ENCODE measurements at regions not wholly inside any gene's neighbourhood (a gene's known extent, or its start where the extent isn't known, plus 50 kb on each side); places are given as distances from the start of the nearest gene placed in this dataset.

- Histone ChIP-seq H3K4me3 (no peak overlapping the region), H3K27ac (no peak overlapping the region), H3K36me3 (ENCODE audit: insufficient read depth in 1 of 2, low read depth in 1 of 2) (no peaks in the 10 kb centered on the region), H3K9me3 (no peaks in the 10 kb centered on the region), H3K4me1 (no peaks in the 10 kb centered on the region), H3K27me3 (ENCODE audit: insufficient read depth in 3 of 3, low read length in 2 of 3) (no peaks in the 10 kb centered on the region)
- DNase-seq = no peak
- intact Hi-C loops (cut with DNase I) = no loop called here
- 71 to 82% (median 74%) methylated on average over 17 of the region's 17 CpGs for WGBS, 3 donors
- TF ChIP-seq CTCF (IDR thresholded peaks at IDR 0.05) = no peak
- no peak for ATAC-seq
Observed at GRCh38 chr2:9778471-9779316, 64.6 kb upstream of the TAF1B start.

GRCh38 chr2:9779596-9780264 is 63.5 kb upstream of the TAF1B start:
- intact Hi-C loops (cut with DNase I) = no loop called here
- H3K4me3 ChIP-seq = no peak overlapping the region
- no peaks in the 10 kb centered on the region for H3K27me3 ChIP-seq (ENCODE audit: insufficient read depth in 3 of 3, low read length in 2 of 3)
- WGBS, 3 donors = 78 to 85% (median 80%) methylated on average over 14 of the region's 14 CpGs
- no peak overlapping the region for H3K27ac ChIP-seq
- DNase-seq (no peak), ATAC-seq (no peak)
- H3K9me3 ChIP-seq = no peaks in the 10 kb centered on the region
- H3K4me1 ChIP-seq = no peaks in the 10 kb centered on the region
- H3K36me3 ChIP-seq (ENCODE audit: insufficient read depth in 1 of 2, low read depth in 1 of 2) = no peaks in the 10 kb centered on the region
- no peak for TF ChIP-seq CTCF (IDR thresholded peaks at IDR 0.05)

- ATAC-seq (no peak), DNase-seq (no peak)
- Histone ChIP-seq H3K27ac (no peak overlapping the region), H3K4me1 (no peaks in the 10 kb centered on the region), H3K9me3 (no peaks in the 10 kb centered on the region), H3K36me3 (ENCODE audit: insufficient read depth in 1 of 2, low read depth in 1 of 2) (no peaks in the 10 kb centered on the region), H3K4me3 (no peak overlapping the region), H3K27me3 (ENCODE audit: insufficient read depth in 3 of 3, low read length in 2 of 3) (no peaks in the 10 kb centered on the region)
- 86 to 90% (median 90%) methylated on average over 10 of the region's 10 CpGs for WGBS, 3 donors
- intact Hi-C loops (cut with DNase I) = no loop called here
- TF ChIP-seq CTCF (IDR thresholded peaks at IDR 0.05) = no peak
Observed at GRCh38 chr2:9780368-9781130, 62.7 kb upstream of the TAF1B start.

- H3K27me3 ChIP-seq (ENCODE audit: insufficient read depth in 3 of 3, low read length in 2 of 3) = no peaks in the 10 kb centered on the region
- DNase-seq (no peak), ATAC-seq (no peak)
- TF ChIP-seq CTCF (IDR thresholded peaks at IDR 0.05) = no peak
- no peak overlapping the region for H3K27ac ChIP-seq
- no peaks in the 10 kb centered on the region for H3K4me1 ChIP-seq
- 85 to 93% (median 90%) methylated on average over 9 of the region's 9 CpGs for WGBS, 3 donors
- H3K9me3 ChIP-seq = no peaks in the 10 kb centered on the region
- H3K36me3 ChIP-seq (ENCODE audit: insufficient read depth in 1 of 2, low read depth in 1 of 2) = no peaks in the 10 kb centered on the region
- intact Hi-C loops (cut with DNase I) = no loop called here
- H3K4me3 ChIP-seq = no peak overlapping the region
Observed at GRCh38 chr2:9781252-9781651, 62.0 kb upstream of the TAF1B start.
